ENCODE measurements at regions not wholly inside any gene's neighbourhood (a gene's known extent, or its start where the extent isn't known, plus 50 kb on each side); places are given as distances from the start of the nearest gene placed in this dataset.
"Not testable (repeated sequence)": the region's sequence is repeated elsewhere in the genome, so short reads cannot be mapped to it uniquely, and the experiment has no call there.

DNA sequence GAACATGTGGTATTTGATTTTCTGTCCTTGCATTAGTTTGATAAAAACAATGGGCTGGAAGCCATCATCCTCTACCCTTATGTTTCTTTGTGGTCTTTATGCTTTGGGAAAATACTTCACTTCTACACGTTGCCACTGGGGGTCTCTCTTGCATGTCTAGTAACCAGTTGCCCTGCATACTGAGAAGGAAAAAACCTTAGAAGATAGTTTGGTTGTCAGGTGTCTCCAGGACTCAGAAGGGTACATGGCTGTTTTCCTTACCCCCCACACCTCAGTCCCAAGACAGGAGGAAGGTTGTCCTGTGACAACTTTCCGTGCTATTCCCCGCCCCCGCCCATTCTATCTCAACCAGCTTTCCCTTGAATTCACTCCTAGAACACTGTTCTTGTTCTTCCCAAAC, 62.1 kb upstream of the LANCL3 start:
- peak; percentile 70 for FAIRE-seq

DNA sequence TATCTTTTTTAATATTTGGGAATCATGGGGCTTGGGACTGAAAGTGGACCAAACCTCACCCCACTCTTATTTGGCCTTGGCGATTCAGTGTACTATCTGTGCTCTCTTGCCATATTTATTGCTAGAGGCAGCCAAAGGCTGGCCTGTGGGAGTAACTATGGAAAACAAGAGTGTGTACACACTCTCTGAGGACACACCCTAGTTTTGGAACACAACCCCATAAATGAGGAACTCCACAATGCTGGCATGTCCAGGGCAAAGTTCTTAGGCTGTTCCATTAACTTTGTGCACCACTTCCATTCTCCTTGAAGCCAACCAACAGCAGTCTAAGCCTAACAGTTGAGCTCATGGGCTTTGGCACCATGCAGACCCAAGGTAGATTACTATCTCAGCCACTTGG, 54.9 kb upstream of the LANCL3 start:
- FAIRE-seq: not testable (repeated sequence)

DNA sequence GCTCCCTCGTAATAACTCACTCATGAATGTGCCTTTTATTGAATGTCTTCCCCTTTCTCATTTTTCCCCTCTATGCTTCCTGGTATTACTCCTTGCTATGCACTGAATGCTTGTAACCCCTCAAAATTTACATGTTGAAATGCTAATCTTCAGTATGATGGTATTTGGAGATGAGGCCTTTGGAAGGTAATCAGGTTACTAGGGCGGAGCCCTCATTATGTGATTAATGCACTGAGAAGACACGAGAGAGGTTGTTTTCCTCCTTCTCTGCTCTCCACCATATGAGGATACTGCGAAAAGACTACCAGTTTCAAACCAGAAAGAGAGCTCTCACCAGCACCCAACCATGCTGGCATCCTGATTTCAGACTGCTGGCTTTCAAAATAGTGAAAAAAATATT, 52.2 kb upstream of the LANCL3 start:
- FAIRE-seq: not testable (repeated sequence)

DNA sequence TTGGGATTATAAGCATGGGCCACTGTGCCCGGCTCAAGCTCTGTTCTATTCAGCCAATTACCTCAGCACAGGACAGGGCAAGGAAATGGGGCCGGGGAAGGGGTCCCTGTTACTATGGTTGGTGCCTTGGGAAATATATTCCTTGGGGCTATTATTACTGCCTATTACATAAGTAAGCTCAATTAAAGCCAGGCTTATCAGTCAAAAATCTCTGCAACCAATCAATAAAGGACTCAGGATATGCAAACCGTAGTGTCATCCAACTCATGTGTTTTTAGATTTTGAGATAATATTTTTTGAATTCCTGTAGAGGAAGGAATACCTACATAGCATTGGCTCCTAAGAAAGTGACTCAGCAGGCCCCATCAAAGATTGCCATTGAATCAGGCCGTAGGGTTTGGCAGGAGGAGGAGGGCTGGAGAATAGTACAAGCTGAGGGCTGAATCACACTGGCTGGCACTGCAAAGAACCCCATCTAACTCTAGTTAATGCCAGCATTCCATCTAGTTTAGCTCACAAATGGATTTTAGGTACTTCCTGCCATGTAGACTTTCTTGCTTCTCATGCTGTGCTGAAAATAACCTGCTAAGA, 50.5 kb upstream of the LANCL3 start:
- peak; percentile 27 for FAIRE-seq
